Memory B cell (primary cell): ENCODE measurements at regions not wholly inside any gene's neighbourhood (a gene's known extent, or its start where the extent isn't known, plus 50 kb on each side); places are given as distances from the start of the nearest gene placed in this dataset.

Experiments used
- ATAC-seq: fragments of 150-1000 bp; cut with Tn5 transposase; 2 replicates; pipeline ENCODE4 v1.10.0; 2021; ENCODE audit warnings: low read depth, mild to moderate bottlenecking, moderate library complexity
- DNase-seq, 2 donors: peaks; one replicate each; pipeline ENCODE4 v3.0.0; 2022; ENCODE audit warnings: low spot score in 2 of 2
- H3K27ac Mint-ChIP-seq: one replicate; pipeline ENCODE4 v1.8.0; 2022; ENCODE audit warnings: mild to moderate bottlenecking, moderate library complexity, mixed read lengths
- H3K27me3 Mint-ChIP-seq: one replicate; pipeline ENCODE4 v1.8.0; 2022; ENCODE audit warnings: mixed read lengths
- H3K36me3 Mint-ChIP-seq: one replicate; pipeline ENCODE4 v1.8.0; 2022; ENCODE audit warnings: mild to moderate bottlenecking, mixed read lengths
- H3K4me1 Mint-ChIP-seq: one replicate; pipeline ENCODE4 v1.8.0; 2022; ENCODE audit warnings: mixed read lengths
- H3K4me3 Mint-ChIP-seq: one replicate; pipeline ENCODE4 v1.8.0; 2022; ENCODE audit warnings: mild to moderate bottlenecking, moderate library complexity, mixed read lengths
- H3K9me3 Mint-ChIP-seq: one replicate; pipeline ENCODE4 v1.8.0; 2022; ENCODE audit warnings: mixed read lengths

DNA sequence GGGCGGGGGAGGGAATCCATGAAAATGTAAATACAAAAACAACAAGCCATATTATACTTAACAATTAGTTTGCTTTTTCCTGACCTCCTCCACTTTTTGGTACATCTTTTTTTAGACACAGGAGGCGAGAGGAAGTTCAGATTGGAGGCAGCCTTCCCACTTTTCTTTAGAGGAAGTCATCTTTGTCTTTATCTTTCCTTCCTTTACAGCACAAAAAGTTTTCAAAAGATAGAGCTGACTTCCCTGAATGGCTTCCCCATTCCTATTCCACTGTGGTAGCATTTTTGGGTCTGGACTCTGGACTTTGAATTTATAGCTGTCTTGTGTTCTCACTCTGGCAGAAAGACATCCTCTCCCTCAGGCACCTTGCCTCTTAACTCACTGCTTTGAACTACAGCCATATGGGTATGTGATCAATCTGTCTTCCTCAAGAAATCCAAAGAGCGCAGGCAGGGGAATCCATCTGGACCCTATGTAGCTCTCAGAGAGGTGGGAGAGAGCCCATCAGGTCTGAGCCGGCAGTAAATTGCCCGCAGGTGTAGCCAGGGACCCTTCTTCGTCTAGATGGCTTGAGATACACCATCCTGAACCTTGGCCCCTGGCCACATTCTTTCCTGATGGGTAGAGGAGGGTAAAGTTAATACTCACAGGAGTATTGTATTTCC lies 101.9 kb downstream of the AQP4 start:
- Mint-ChIP-seq H3K36me3 (no peaks in the 10 kb centered on the region), H3K27me3 (peaks cover 5% of the 10 kb centered on the region), H3K27ac (no peak overlapping the region), H3K4me1 (no peaks in the 10 kb centered on the region), H3K4me3 (no peak overlapping the region), H3K9me3 (no peaks in the 10 kb centered on the region)
- no peak for DNase-seq
- no peak for ATAC-seq

- DNase-seq, result no peak
- Mint-ChIP-seq H3K27me3 (no peaks in the 10 kb centered on the region), H3K4me3 (no peak overlapping the region), H3K9me3 (no peaks in the 10 kb centered on the region), H3K27ac (no peak overlapping the region), H3K4me1 (peaks cover 2% of the 10 kb centered on the region), H3K36me3 (no peaks in the 10 kb centered on the region)
- ATAC-seq, result no peak
Measured at GRCh38 chr18:26757263-26758019, 108.1 kb downstream of the AQP4 start.

- no peak for ATAC-seq
- Mint-ChIP-seq H3K4me1 (peaks cover 8% of the 10 kb centered on the region), H3K9me3 (no peaks in the 10 kb centered on the region), H3K27me3 (no peaks in the 10 kb centered on the region), H3K36me3 (no peaks in the 10 kb centered on the region), H3K4me3 (no peak overlapping the region), H3K27ac (no peak overlapping the region)
- no peak for DNase-seq
Measured at GRCh38 chr18:26756556-26756955, 109.0 kb downstream of the AQP4 start.

DNA sequence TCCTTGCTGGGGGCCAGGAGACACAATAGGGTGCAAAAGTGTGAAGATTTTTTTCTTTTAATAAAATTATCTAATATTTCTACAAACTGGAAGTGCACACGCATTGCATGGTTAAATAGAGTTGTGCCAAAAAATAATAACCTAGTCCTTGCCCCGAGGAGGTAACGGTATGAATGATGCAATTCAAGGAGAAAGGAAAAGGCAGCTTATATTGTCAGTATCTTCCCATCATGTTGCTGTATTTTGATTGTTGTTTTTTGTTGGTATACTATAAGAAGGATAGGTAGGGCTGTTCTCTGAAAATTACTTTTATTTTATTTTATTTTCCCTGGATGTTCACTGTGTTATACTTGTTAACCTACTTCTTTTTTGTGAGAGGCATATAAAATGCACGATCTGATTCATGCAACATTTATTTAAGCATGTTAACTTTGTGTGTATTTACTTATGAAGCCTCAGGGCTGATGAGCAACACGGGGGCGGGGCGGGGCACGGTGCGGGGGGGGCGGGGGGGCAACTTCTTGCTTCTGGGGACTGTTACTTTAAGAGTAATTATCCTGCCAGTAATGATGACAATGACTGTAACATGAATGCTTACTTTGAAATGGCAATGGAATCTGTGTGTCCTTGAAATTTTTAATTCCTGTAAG lies 118.6 kb downstream of the AQP4 start:
- Mint-ChIP-seq H3K9me3 (no peaks in the 10 kb centered on the region), H3K4me3 (no peak overlapping the region), H3K27me3 (peaks cover 4% of the 10 kb centered on the region), H3K36me3 (no peaks in the 10 kb centered on the region), H3K27ac (no peak overlapping the region), H3K4me1 (peaks cover 3% of the 10 kb centered on the region)
- no peak for DNase-seq
- no peak for ATAC-seq

DNA sequence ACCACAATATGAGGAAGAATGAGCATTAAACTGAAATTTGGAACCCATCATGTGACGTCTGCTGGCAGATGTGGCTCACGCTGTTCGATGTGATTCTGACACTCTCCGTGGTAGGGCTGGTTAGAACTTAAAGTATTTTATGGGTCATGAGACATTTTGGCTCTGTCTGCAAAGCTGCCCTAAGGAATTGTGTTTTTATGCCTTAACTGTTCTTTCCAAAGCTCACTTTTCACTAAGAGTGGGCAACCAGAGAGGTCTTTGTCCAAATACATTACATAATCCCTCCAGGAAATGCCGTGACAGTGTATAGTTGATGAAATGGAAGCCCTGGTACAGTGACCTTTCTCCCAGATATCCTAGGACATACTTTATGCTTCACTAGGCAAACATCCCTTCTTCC lies 119.1 kb downstream of the AQP4 start:
- DNase-seq (no peak), ATAC-seq (no peak)
- Mint-ChIP-seq H3K9me3 (no peaks in the 10 kb centered on the region), H3K27me3 (peaks cover 4% of the 10 kb centered on the region), H3K36me3 (no peaks in the 10 kb centered on the region), H3K4me3 (no peak overlapping the region), H3K27ac (no peak overlapping the region), H3K4me1 (no peaks in the 10 kb centered on the region)

GRCh38 chr18:26745288-26746181 lies 120.0 kb downstream of the AQP4 start:
- no peak for ATAC-seq
- H3K9me3 Mint-ChIP-seq, result no peaks in the 10 kb centered on the region
- H3K4me3 Mint-ChIP-seq, result no peak overlapping the region
- H3K4me1 Mint-ChIP-seq, result no peaks in the 10 kb centered on the region
- H3K27ac Mint-ChIP-seq, result no peak overlapping the region
- H3K27me3 Mint-ChIP-seq, result peaks cover 4% of the 10 kb centered on the region
- H3K36me3 Mint-ChIP-seq, result no peaks in the 10 kb centered on the region
- no peak for DNase-seq

GRCh38 chr18:26741758-26742157 lies 123.7 kb downstream of the AQP4 start:
- no peak overlapping the region for H3K4me3 Mint-ChIP-seq
- H3K27ac Mint-ChIP-seq, result no peak overlapping the region
- H3K9me3 Mint-ChIP-seq, result peaks cover 3% of the 10 kb centered on the region
- H3K27me3 Mint-ChIP-seq, result peaks cover 4% of the 10 kb centered on the region
- H3K36me3 Mint-ChIP-seq, result no peaks in the 10 kb centered on the region
- DNase-seq, result no peak
- H3K4me1 Mint-ChIP-seq, result no peaks in the 10 kb centered on the region
- ATAC-seq, result no peak

DNA sequence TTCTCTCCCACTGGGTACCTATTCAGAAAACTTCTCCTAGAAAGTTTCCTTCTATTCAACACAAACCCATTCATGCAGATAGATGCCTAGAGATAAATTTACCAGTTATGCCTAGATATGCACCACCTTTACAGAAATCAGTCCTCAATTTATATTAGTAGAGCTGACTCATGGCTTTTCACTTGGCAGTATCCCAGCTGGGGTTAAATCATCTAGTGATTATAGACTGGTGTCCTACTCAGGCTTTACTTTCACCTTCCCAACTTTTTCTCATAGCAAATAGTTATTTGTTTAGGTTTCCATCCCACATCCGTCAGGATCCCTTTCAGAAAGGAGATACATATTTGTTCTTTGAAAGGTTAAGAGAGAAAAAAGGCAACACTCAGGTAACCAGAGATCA lies 124.5 kb downstream of the AQP4 start:
- Mint-ChIP-seq H3K27me3 (peaks cover 4% of the 10 kb centered on the region), H3K4me1 (no peaks in the 10 kb centered on the region), H3K36me3 (no peaks in the 10 kb centered on the region), H3K27ac (no peak overlapping the region), H3K4me3 (no peak overlapping the region), H3K9me3 (peaks cover 4% of the 10 kb centered on the region)
- ATAC-seq, result no peak
- DNase-seq, result no peak

DNA sequence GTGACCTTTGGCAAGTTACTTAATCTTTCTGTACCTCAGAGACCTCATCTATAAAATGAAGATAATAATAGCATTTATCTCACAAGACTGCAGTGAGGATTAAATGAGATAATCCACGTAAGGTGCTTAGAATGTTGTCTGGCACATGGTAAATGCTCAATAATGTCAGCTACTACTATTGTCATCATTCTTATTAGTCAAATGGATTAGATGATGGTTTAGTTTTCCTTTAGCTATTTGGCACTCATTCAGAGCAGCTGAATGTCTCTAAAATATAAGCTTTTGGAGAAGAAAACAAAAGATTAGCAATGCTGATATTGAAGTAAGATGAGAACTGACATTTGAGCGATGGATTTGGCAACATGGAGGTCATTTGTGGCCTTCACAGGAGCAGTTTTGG lies 125.1 kb downstream of the AQP4 start:
- Mint-ChIP-seq H3K4me1 (no peaks in the 10 kb centered on the region), H3K27me3 (peaks cover 3% of the 10 kb centered on the region), H3K9me3 (peaks cover 5% of the 10 kb centered on the region), H3K4me3 (no peak overlapping the region), H3K27ac (no peak overlapping the region), H3K36me3 (no peaks in the 10 kb centered on the region)
- DNase-seq (no peak), ATAC-seq (no peak)

GRCh38 chr18:26738706-26739105 lies 126.8 kb downstream of the AQP4 start:
- no peak overlapping the region for H3K27ac Mint-ChIP-seq

GRCh38 chr18:26736301-26736700 lies 129.2 kb downstream of the AQP4 start:
- Mint-ChIP-seq H3K36me3 (no peaks in the 10 kb centered on the region), H3K4me1 (no peaks in the 10 kb centered on the region), H3K27me3 (peaks cover 1% of the 10 kb centered on the region), H3K27ac (no peak overlapping the region), H3K9me3 (peaks cover 5% of the 10 kb centered on the region), H3K4me3 (no peak overlapping the region)
- no peak for DNase-seq
- ATAC-seq, result no peak

More at GRCh38 chr18:26738706-26739105, 126.8 kb downstream of the AQP4 start:
- peaks cover 5% of the 10 kb centered on the region for H3K9me3 Mint-ChIP-seq
- no peak overlapping the region for H3K4me3 Mint-ChIP-seq
- H3K36me3 Mint-ChIP-seq, result no peaks in the 10 kb centered on the region
- H3K27me3 Mint-ChIP-seq, result no peaks in the 10 kb centered on the region
- DNase-seq, result no peak
- no peak for ATAC-seq
- no peaks in the 10 kb centered on the region for H3K4me1 Mint-ChIP-seq

DNA sequence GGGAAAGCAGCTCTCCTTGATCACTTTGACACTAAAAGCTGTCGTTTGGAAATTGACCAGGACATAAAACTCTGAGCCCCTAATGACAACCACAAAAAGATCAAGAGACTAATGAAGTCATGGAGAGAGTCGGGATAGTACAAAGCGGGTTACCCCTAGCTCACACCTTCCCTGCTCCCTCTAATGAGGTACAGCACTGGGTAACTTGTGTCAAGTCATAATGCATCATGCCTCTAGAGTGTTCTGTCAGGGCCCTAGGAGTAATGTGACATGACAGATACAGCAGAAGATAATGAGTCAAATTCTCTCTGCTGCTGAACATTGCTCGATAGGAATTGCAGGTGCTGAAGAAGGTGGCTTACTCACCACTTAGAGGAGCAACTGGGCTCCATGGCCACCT lies 130.7 kb downstream of the AQP4 start:
- H3K4me3 Mint-ChIP-seq, result no peak overlapping the region
- H3K27me3 Mint-ChIP-seq, result peaks cover 1% of the 10 kb centered on the region
- no peak for ATAC-seq

DNA sequence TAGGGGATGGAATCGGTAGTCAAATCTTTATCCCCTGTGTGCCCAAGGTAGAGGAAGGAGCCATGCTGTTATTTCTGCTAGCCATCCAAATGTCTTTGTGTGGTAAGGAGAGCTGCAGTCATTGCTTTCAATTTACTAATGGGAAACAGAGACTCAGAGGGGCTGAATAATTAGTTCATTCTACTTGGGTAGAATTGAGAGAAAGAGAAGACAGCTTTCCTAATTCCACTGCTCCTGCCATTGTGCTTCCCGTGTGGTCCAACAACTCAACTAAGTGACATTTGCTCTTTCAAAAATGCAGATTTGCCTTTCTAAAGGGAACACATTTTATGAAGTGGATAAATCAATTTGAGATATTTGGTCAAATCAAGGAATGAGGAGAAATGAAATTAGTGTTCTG lies 136.1 kb downstream of the AQP4 start:
- no peaks in the 10 kb centered on the region for H3K4me1 Mint-ChIP-seq

More for the DNA sequence above, 130.7 kb downstream of the AQP4 start:
- Mint-ChIP-seq H3K36me3 (no peaks in the 10 kb centered on the region), H3K4me1 (no peaks in the 10 kb centered on the region), H3K9me3 (peaks cover 5% of the 10 kb centered on the region), H3K27ac (no peak overlapping the region)
- DNase-seq, result no peak

DNA sequence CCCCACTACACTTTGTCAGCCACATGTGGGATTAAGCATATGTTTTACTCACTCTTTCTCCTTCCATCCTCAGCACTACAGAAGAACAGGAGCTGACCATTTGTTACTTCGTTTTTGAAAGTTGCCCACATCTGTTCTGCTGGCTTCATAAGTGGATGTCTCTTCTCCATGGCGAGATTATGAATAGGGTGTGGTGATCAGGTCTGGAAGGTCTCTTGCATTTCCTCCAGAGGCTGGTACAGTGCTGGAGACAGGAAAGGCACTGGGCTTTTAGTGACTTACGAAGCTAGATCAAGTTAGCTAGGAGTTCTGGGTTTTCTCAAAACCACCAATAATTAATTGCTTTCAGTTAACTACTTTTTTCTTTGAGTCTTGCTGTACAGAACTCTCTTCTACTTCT lies 136.5 kb downstream of the AQP4 start:
- peaks cover 1% of the 10 kb centered on the region for H3K9me3 Mint-ChIP-seq
- no peak for ATAC-seq
- peaks cover 4% of the 10 kb centered on the region for H3K27me3 Mint-ChIP-seq
- H3K4me3 Mint-ChIP-seq, result no peak overlapping the region
- DNase-seq, result no peak
- no peak overlapping the region for H3K27ac Mint-ChIP-seq
- no peaks in the 10 kb centered on the region for H3K4me1 Mint-ChIP-seq
- H3K36me3 Mint-ChIP-seq, result no peaks in the 10 kb centered on the region

More for the DNA sequence above, 136.1 kb downstream of the AQP4 start:
- H3K27ac Mint-ChIP-seq, result no peak overlapping the region
- H3K36me3 Mint-ChIP-seq, result no peaks in the 10 kb centered on the region
- no peak for ATAC-seq
- peaks cover 4% of the 10 kb centered on the region for H3K27me3 Mint-ChIP-seq
- H3K9me3 Mint-ChIP-seq, result peaks cover 1% of the 10 kb centered on the region
- DNase-seq, result no peak
- H3K4me3 Mint-ChIP-seq, result no peak overlapping the region
